OCI-LY7 (cell line): ENCODE measurements at regions not wholly inside any gene's neighbourhood (a gene's known extent, or its start where the extent isn't known, plus 50 kb on each side); places are given as distances from the start of the nearest gene placed in this dataset.

Experiments
- BruUV-seq: library from RNA; stranded (reverse); fragments of 400-500 nt; replicated peaks from 2 replicates; lab custom pipeline; 2021; lab: Mats Ljungman, UMichigan
- CTCF ChIA-PET: fragments of 300-600 bp; sonication (Branson Sonifier 250); formaldehyde crosslinking; loops from one replicate; lab custom pipeline; 2022; ENCODE audit warnings: antibody characterized with exemption; ENCODE audit not compliant: unreplicated experiment; lab: Charles Lee
- POLR2A ChIA-PET: fragments of 300-600 bp; sonication (Branson Sonifier 250); formaldehyde crosslinking; loops from one replicate; lab custom pipeline; 2022; ENCODE audit warnings: antibody characterized with exemption; lab: Charles Lee
- DNase-seq: peaks from one replicate; pipeline ENCODE4 v3.0.0-alpha.2; 2015; ENCODE audit warnings: low spot score
- H2AFZ ChIP-seq: fragments of 200-600 bp; sonication (generic), shearing (Covaris generic); 2 replicates; pipeline ENCODE4 v1.6.1; 2014; ENCODE audit warnings: mild to moderate bottlenecking, antibody characterized with exemption, low read length, moderate library complexity
- H3K27ac ChIP-seq: fragments of 200-600 bp; sonication (generic); 2 replicates; pipeline ENCODE4 v1.5.1; 2014; ENCODE audit warnings: mixed run types, low read depth, mild to moderate bottlenecking, moderate library complexity, low read length, inconsistent platforms; ENCODE audit not compliant: poor library complexity, severe bottlenecking
- H3K36me3 ChIP-seq: fragments of 200-600 bp; sonication (generic); 2 replicates; pipeline ENCODE4 v1.6.1; 2014; ENCODE audit warnings: mild to moderate bottlenecking, antibody characterized with exemption, low read length, moderate library complexity, mixed read lengths; ENCODE audit not compliant: insufficient read depth
- H3K4me1 ChIP-seq: fragments of 200-600 bp; sonication (generic); 2 replicates; pipeline ENCODE4 v1.5.1; 2014; ENCODE audit warnings: mild to moderate bottlenecking, low read length; ENCODE audit not compliant: insufficient read depth, poor library complexity, severe bottlenecking
- H3K4me2 ChIP-seq: fragments of 200-600 bp; sonication (generic); 2 replicates; pipeline ENCODE4 v1.6.1; 2014; ENCODE audit warnings: mild to moderate bottlenecking, low read length
- H3K4me3 ChIP-seq: fragments of 200-600 bp; sonication (generic); 2 replicates; pipeline ENCODE4 v1.5.1; 2014; ENCODE audit warnings: mild to moderate bottlenecking, low read depth, low read length; ENCODE audit not compliant: poor library complexity, severe bottlenecking
- H3K79me2 ChIP-seq: fragments of 200-600 bp; sonication (generic); 2 replicates; pipeline ENCODE4 v1.6.1; 2016; ENCODE audit warnings: low read depth, mild to moderate bottlenecking, low read length, moderate library complexity, mixed read lengths; ENCODE audit not compliant: insufficient read depth
- H3K9me2 ChIP-seq: fragments of 200-600 bp; sonication (generic); 2 replicates; pipeline ENCODE4 v1.6.1; 2016; ENCODE audit warnings: mild to moderate bottlenecking, low read length, mixed read lengths; ENCODE audit not compliant: insufficient read depth
- H3K9me3 ChIP-seq: fragments of 200-600 bp; sonication (generic); 2 replicates; pipeline ENCODE4 v1.6.1; 2014; ENCODE audit warnings: mild to moderate bottlenecking, mixed run types, low read length, mixed read lengths
- H4K20me1 ChIP-seq: fragments of 200-600 bp; sonication (generic); 2 replicates; pipeline ENCODE4 v1.6.1; 2014; ENCODE audit warnings: mild to moderate bottlenecking, antibody characterized with exemption, low read length, moderate library complexity, mixed read lengths; ENCODE audit not compliant: insufficient read depth
- CTCF ChIP-seq: fragments of 200-600 bp; sonication (generic); conservative IDR thresholded peaks from 2 replicates; pipeline ENCODE4 v1.5.1; 2014; ENCODE audit warnings: mild to moderate bottlenecking, antibody characterized with exemption, low read length, moderate library complexity, mixed read lengths
- EZH2phosphoT487 ChIP-seq: fragments of 200-600 bp; sonication (generic); IDR thresholded peaks from 2 replicates; pipeline ENCODE4 v1.6.1; 2018; ENCODE audit warnings: low read depth, borderline replicate concordance, mild to moderate bottlenecking, mixed run types, antibody characterized with exemption, low read length, moderate library complexity, mixed read lengths
- intact Hi-C: fragments of 100-400 bp; cut with micrococcal nuclease; formaldehyde crosslinking; loops from one replicate; pipeline ENCODE4 v1.10.0; 2022; ENCODE audit not compliant: unreplicated experiment

GRCh38 chr18:7394050-7394659 is 163.3 kb downstream of the LRRC30 start:
- Histone ChIP-seq H3K27ac (no peak overlapping the region), H3K79me2 (no peaks in the 10 kb centered on the region), H3K4me1 (no peaks in the 10 kb centered on the region), H4K20me1 (no peaks in the 10 kb centered on the region), H2AFZ (no peak overlapping the region), H3K4me2 (no peak overlapping the region), H3K36me3 (no peaks in the 10 kb centered on the region), H3K9me2 (no peaks in the 10 kb centered on the region), H3K4me3 (no peak overlapping the region), H3K9me3 (no peaks in the 10 kb centered on the region)
- TF ChIP-seq CTCF (no peak), EZH2phosphoT487 (no peak)
- DNase-seq = no peak
- POLR2A ChIA-PET = interaction anchor here (0.5 to 0.6 kb wide), 2 partner anchors 15 to 667 kb away, joined by 3 read pairs; no protein-coding TSS in a partner anchor
- BruUV-seq = no TSS peak
- intact Hi-C loops = no loop called here
- CTCF ChIA-PET = interaction anchor here (0.5 kb wide), 1 partner anchor 1086 kb away, joined by 3 read pairs; no protein-coding TSS in a partner anchor

GRCh38 chr18:7395566-7395965 is 164.7 kb downstream of the LRRC30 start:
- no peak for DNase-seq
- TF ChIP-seq EZH2phosphoT487 = no peak
- TF ChIP-seq CTCF = no peak
- Histone ChIP-seq H3K4me1 (no peaks in the 10 kb centered on the region), H3K9me2 (no peaks in the 10 kb centered on the region), H2AFZ (no peak overlapping the region), H3K4me3 (no peak overlapping the region), H3K9me3 (no peaks in the 10 kb centered on the region), H3K27ac (no peak overlapping the region), H3K4me2 (no peak overlapping the region), H3K79me2 (no peaks in the 10 kb centered on the region), H3K36me3 (no peaks in the 10 kb centered on the region), H4K20me1 (no peaks in the 10 kb centered on the region)
- BruUV-seq = no TSS peak
- intact Hi-C loops = no loop called here
- ChIA-PET POLR2A (no interaction called here), CTCF (no interaction called here)

- no peaks in the 10 kb centered on the region for H3K9me3 ChIP-seq
- H3K4me3 ChIP-seq = no peak overlapping the region
- CTCF ChIA-PET = no interaction called here
- no peak overlapping the region for H3K27ac ChIP-seq
- no peak overlapping the region for H2AFZ ChIP-seq
- no peaks in the 10 kb centered on the region for H4K20me1 ChIP-seq
- H3K4me1 ChIP-seq = no peaks in the 10 kb centered on the region
- H3K36me3 ChIP-seq = no peaks in the 10 kb centered on the region
- no peak for DNase-seq
- H3K9me2 ChIP-seq = no peaks in the 10 kb centered on the region
- TF ChIP-seq CTCF (no peak), EZH2phosphoT487 (no peak)
- no peaks in the 10 kb centered on the region for H3K79me2 ChIP-seq
- POLR2A ChIA-PET = no interaction called here
- no TSS peak for BruUV-seq
- intact Hi-C loops = no loop called here
- no peak overlapping the region for H3K4me2 ChIP-seq
These were observed 153.2 kb upstream of the PTPRM start for GRCh38 chr18:7413906-7414305.
